ENCODE measurements at regions not wholly inside any gene's neighbourhood (a gene's known extent, or its start where the extent isn't known, plus 50 kb on each side); places are given as distances from the start of the nearest gene placed in this dataset.

DNA sequence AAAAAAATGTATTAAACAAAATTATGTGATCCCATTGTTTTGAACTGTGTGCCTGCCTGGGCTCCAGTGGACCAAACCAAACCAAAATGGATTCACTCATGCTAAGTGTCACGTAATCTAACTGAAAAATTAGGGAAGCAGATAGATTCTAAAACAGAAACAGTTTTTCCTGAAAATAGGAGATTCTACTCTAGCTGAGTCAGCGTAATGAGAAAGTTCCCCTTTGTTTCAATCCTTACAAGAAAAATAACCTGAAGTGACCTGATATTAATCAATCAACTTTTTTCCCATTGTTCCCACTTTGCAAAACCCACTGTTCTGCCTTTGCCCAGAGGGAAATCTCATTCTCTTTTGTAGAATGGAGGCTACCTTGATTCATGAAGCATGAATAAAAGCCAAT, 682.4 kb upstream of the CDH10 start:
- TF ChIP-seq RFX5 (IDR thresholded peaks at IDR 0.05) (no peak), ZNF302 (CRISPR knock-in tag; IDR thresholded peaks at IDR 0.05) (no peak), ESRRA (IDR thresholded peaks at IDR 0.05; ENCODE audit: borderline replicate concordance, low read length) (no peak), KDM5A (IDR thresholded peaks at IDR 0.05) (no peak), CHD2 (IDR thresholded peaks at IDR 0.05; ENCODE audit: low read length, partially characterized antibody) (no peak), POLR2AphosphoS2 (conservative IDR thresholded peaks at IDR 0.05; ENCODE audit: low read length) (no peak), HMGXB4 (CRISPR knock-in tag; IDR thresholded peaks at IDR 0.05; ENCODE audit: borderline replicate concordance) (no peak)
- TF ChIP-seq, protein P1, sequence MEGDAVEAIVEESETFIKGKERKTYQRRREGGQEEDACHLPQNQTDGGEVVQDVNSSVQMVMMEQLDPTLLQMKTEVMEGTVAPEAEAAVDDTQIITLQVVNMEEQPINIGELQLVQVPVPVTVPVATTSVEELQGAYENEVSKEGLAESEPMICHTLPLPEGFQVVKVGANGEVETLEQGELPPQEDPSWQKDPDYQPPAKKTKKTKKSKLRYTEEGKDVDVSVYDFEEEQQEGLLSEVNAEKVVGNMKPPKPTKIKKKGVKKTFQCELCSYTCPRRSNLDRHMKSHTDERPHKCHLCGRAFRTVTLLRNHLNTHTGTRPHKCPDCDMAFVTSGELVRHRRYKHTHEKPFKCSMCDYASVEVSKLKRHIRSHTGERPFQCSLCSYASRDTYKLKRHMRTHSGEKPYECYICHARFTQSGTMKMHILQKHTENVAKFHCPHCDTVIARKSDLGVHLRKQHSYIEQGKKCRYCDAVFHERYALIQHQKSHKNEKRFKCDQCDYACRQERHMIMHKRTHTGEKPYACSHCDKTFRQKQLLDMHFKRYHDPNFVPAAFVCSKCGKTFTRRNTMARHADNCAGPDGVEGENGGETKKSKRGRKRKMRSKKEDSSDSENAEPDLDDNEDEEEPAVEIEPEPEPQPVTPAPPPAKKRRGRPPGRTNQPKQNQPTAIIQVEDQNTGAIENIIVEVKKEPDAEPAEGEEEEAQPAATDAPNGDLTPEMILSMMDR (IDR thresholded peaks at IDR 0.05) = no peak
